Upper lobe of left lung (tissue), 6 donors: ENCODE measurements at regions not wholly inside any gene's neighbourhood (a gene's known extent, or its start where the extent isn't known, plus 50 kb on each side); places are given as distances from the start of the nearest gene placed in this dataset.

ENCODE experiments used
- ATAC-seq, 2 donors: fragments of 200-7000 bp; cut with Tn5 transposase; one replicate each; pipeline ENCODE4 v1.9.1; 2022; ENCODE audit warnings: mild to moderate bottlenecking in 2 of 2, moderate library complexity in 2 of 2; ENCODE audit not compliant: low FRiP score in 2 of 2
- DNase-seq, 2 donors: peaks; one replicate each; pipeline ENCODE4 v3.0.0-alpha.2; 2019 to 2020
- H3K27ac ChIP-seq, 4 donors: fragments of 200-600 bp; sonication (generic); one replicate each; pipeline ENCODE4 v1.5.1; 2016 to 2019
- H3K27me3 ChIP-seq, 4 donors: fragments of 200-600 bp; sonication (generic); one replicate each; pipeline ENCODE4 v1.5.1; 2017 to 2019
- H3K36me3 ChIP-seq, 4 donors: fragments of 200-600 bp; sonication (generic); one replicate each; pipeline ENCODE4 v1.5.1; 2016 to 2019
- H3K4me1 ChIP-seq, 4 donors: fragments of 200-600 bp; sonication (generic); one replicate each; pipeline ENCODE4 v1.5.1; 2018 to 2019
- H3K4me3 ChIP-seq, 4 donors: fragments of 200-600 bp; sonication (generic); one replicate each; pipeline ENCODE4 v1.5.1; 2017 to 2019; ENCODE audit warnings: mild to moderate bottlenecking in 2 of 4, moderate library complexity in 1 of 4
- H3K9me3 ChIP-seq, 4 donors: fragments of 200-600 bp; sonication (generic); one replicate each; pipeline ENCODE4 v1.5.1; 2018 to 2019
- CTCF ChIP-seq, 6 experiments: fragments of 450-650 bp in 4 of 6; fragments of 200-600 bp in 2 of 6; sonication (generic) in 2 of 6; IDR thresholded peaks; one replicate each; pipeline ENCODE4 v1.5.1; 2016 to 2019; ENCODE audit warnings: antibody characterized with exemption in 6 of 6
- EP300 ChIP-seq, 4 donors: sonication (generic); formaldehyde crosslinking; IDR thresholded peaks; one replicate each; pipeline ENCODE4 v1.5.1; 2017; ENCODE audit warnings: antibody characterized with exemption in 4 of 4, control low read depth in 2 of 4
- POLR2A ChIP-seq, 4 donors: fragments of 450-650 bp; IDR thresholded peaks; one replicate each; pipeline ENCODE4 v1.5.1; 2016 to 2017; ENCODE audit warnings: antibody characterized with exemption in 4 of 4, mild to moderate bottlenecking in 2 of 4
- POLR2AphosphoS5 ChIP-seq, 2 donors: sonication (generic); formaldehyde crosslinking; IDR thresholded peaks; one replicate each; pipeline ENCODE4 v1.5.1; 2017; ENCODE audit warnings: antibody characterized with exemption in 2 of 2
- WGBS, 2 donors: methylation state at CpG; one replicate each; pipeline ENCODE4 v1.1.5; 2017 to 2018; 5-methylcytosine and 5-hydroxymethylcytosine counted together
- donor health status: DM: no; HTN: no; CAD: no; lungs with moderate emphysema.
- donor health status: DM: no; HTN: yes; CAD: no; lungs with severe emphysema.

- Histone ChIP-seq H3K27ac (no peak overlapping the region), H3K36me3 (no peaks in the 10 kb centered on the region), H3K4me1 (no peaks in the 10 kb centered on the region), H3K9me3 (no peaks in the 10 kb centered on the region), H3K4me3 (no peak overlapping the region), H3K27me3 (no peaks in the 10 kb centered on the region)
- TF ChIP-seq EP300 (IDR thresholded peaks at IDR 0.05) (no peak), POLR2AphosphoS5 (IDR thresholded peaks at IDR 0.05) (no peak), CTCF (IDR thresholded peaks at IDR 0.05) (no peak), POLR2A (IDR thresholded peaks at IDR 0.05) (no peak)
- ATAC-seq (no peak), DNase-seq (no peak)
- 44 to 64% methylated on average over 3 of the region's 3 CpGs for WGBS, 2 donors
Observed at GRCh38 chr2:13110825-13111224, 394.1 kb downstream of the TRIB2 start.

- Histone ChIP-seq H3K27ac (no peak overlapping the region), H3K9me3 (no peaks in the 10 kb centered on the region), H3K4me3 (no peak overlapping the region), H3K4me1 (no peaks in the 10 kb centered on the region), H3K36me3 (no peaks in the 10 kb centered on the region), H3K27me3 (no peaks in the 10 kb centered on the region)
- DNase-seq (no peak), ATAC-seq (no peak)
- TF ChIP-seq EP300 (IDR thresholded peaks at IDR 0.05) = no peak
- TF ChIP-seq CTCF (IDR thresholded peaks at IDR 0.05) = no peak
- no peak for TF ChIP-seq POLR2AphosphoS5 (IDR thresholded peaks at IDR 0.05)
- no peak for TF ChIP-seq POLR2A (IDR thresholded peaks at IDR 0.05)
- WGBS, 2 donors = 78 to 86% methylated on average over 4 of the region's 4 CpGs
Observed at GRCh38 chr2:13113002-13113401, 396.3 kb downstream of the TRIB2 start.

GRCh38 chr2:13114391-13114790 is 397.7 kb downstream of the TRIB2 start:
- no peaks in the 10 kb centered on the region for H3K9me3 ChIP-seq
- no peaks in the 10 kb centered on the region for H3K4me1 ChIP-seq
- peak in 1 of 2 donors; percentile 55 for ATAC-seq
- TF ChIP-seq POLR2A (IDR thresholded peaks at IDR 0.05) = no peak
- TF ChIP-seq POLR2AphosphoS5 (IDR thresholded peaks at IDR 0.05) = no peak
- no peak for TF ChIP-seq EP300 (IDR thresholded peaks at IDR 0.05)
- TF ChIP-seq CTCF (IDR thresholded peaks at IDR 0.05) = no peak
- DNase-seq = no peak
- WGBS, 2 donors = 15 to 37% methylated on average over 1 of the region's 1 CpG
- H3K4me3 ChIP-seq = no peak overlapping the region
- H3K27me3 ChIP-seq = no peaks in the 10 kb centered on the region
- no peaks in the 10 kb centered on the region for H3K36me3 ChIP-seq
- no peak overlapping the region for H3K27ac ChIP-seq

- WGBS, 2 donors = 30 to 38% methylated on average over 1 of the region's 1 CpG
- H3K27me3 ChIP-seq = no peaks in the 10 kb centered on the region
- DNase-seq = no peak
- no peak overlapping the region for H3K4me3 ChIP-seq
- ATAC-seq = no peak
- H3K4me1 ChIP-seq = no peaks in the 10 kb centered on the region
- no peaks in the 10 kb centered on the region for H3K9me3 ChIP-seq
- no peaks in the 10 kb centered on the region for H3K36me3 ChIP-seq
- H3K27ac ChIP-seq = no peak overlapping the region
- TF ChIP-seq POLR2A (IDR thresholded peaks at IDR 0.05) (no peak), EP300 (IDR thresholded peaks at IDR 0.05) (no peak), CTCF (IDR thresholded peaks at IDR 0.05) (no peak), POLR2AphosphoS5 (IDR thresholded peaks at IDR 0.05) (no peak)
Observed at GRCh38 chr2:13115643-13116042, 398.9 kb downstream of the TRIB2 start.

- DNase-seq (no peak), ATAC-seq (no peak)
- TF ChIP-seq POLR2AphosphoS5 (IDR thresholded peaks at IDR 0.05) (no peak), CTCF (IDR thresholded peaks at IDR 0.05) (no peak), EP300 (IDR thresholded peaks at IDR 0.05) (no peak), POLR2A (IDR thresholded peaks at IDR 0.05) (no peak)
Observed at GRCh38 chr2:13121096-13121495, 404.4 kb downstream of the TRIB2 start.

More at GRCh38 chr2:13121096-13121495, 404.4 kb downstream of the TRIB2 start:
- no peaks in the 10 kb centered on the region for H3K36me3 ChIP-seq
- no peak overlapping the region for H3K4me3 ChIP-seq
- H3K9me3 ChIP-seq = no peaks in the 10 kb centered on the region
- no peaks in the 10 kb centered on the region for H3K27me3 ChIP-seq
- WGBS, 2 donors = 82 to 89% methylated on average over 6 of the region's 6 CpGs
- H3K27ac ChIP-seq = no peak overlapping the region
- H3K4me1 ChIP-seq = no peaks in the 10 kb centered on the region
